CD4-positive, alpha-beta T cell treated with Interleukin-17A for 1 hour (primary cell): ENCODE measurements at regions not wholly inside any gene's neighbourhood (a gene's known extent, or its start where the extent isn't known, plus 50 kb on each side); places are given as distances from the start of the nearest gene placed in this dataset.

Experiments used
- DNase-seq: peaks from one replicate; pipeline ENCODE4 v3.0.0-alpha.2; 2020

DNA sequence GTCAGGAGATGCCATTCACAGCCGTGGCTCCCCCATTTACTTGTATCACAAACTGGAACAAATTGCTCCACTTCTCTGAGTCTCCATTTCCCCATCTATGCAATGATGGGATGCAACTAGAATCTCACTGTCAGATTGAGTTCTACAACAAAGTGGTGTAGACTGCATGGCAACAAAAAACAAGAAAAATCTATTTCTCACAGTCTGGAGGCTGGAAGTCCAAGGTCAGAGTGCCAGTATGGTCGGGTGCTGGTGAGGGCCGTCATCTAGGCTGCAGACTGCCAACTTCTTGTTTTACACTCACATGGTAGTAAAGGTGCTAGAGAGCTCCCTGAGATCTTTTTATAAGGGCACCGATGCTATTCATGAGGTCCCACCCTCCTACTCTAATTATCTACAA is 158.4 kb upstream of the BCL6 start:
- DNase-seq, result no peak

GRCh38 chr3:187906416-187906815 is 161.1 kb upstream of the BCL6 start:
- no peak for DNase-seq

DNA sequence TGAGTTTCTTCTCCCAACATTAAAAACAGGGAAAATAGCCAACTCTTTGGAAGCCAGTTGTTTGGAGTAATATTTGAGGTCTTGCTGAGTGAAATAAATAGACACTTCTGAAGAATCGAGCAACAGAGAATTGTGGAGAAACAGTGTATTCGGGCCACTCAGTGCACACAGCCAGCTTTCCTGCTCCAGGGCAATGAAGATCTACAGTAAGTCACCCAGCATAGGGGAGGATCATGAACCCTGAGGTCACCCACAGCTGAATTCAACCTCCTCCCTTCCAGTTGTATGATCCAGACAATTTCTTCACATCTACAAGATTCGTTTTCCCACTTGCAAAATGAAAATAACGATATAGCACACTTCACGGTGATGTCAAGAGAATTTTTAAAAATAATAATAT is 161.7 kb upstream of the BCL6 start:
- no peak for DNase-seq

DNA sequence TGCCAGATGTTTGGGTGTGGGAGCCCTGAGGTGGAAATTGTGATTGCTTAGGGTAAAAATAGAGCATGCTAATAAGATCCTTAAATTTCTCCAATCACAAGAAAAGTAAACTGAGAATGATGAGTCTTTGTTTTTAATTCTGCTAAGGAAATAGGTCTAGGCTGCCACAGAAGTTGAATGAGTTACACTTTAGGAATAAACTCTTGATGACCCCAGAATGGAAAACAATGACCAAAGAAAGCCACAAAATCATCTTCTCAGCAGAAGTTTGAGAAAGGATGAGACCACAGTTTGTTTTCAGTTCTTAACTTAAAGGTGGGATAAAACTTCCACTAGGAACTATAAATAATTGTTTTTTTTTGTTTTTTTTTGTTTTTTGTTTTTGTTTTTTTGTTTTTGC is 164.6 kb upstream of the BCL6 start:
- no peak for DNase-seq

DNA sequence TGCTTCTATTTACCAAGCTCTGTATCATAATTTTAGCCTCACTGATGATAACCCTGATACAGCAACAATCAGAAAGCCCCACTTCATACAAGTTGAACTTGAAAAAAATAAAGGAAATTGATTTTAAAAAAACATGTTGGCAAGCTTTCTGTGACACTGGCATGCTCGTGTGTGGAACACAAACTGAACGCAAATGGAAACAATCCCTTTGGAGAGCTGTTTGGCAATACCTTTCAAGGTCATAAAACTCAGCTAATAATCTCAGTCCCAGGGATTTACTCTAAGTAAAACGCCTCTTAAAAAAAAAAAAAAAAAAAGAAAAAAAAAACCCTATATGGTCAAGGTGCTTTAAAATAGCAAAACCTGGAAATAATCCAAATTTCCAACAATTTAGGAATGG is 166.7 kb upstream of the BCL6 start:
- no peak for DNase-seq

- DNase-seq, result no peak
Observed at GRCh38 chr3:187913617-187914033, 168.4 kb upstream of the BCL6 start.

DNA sequence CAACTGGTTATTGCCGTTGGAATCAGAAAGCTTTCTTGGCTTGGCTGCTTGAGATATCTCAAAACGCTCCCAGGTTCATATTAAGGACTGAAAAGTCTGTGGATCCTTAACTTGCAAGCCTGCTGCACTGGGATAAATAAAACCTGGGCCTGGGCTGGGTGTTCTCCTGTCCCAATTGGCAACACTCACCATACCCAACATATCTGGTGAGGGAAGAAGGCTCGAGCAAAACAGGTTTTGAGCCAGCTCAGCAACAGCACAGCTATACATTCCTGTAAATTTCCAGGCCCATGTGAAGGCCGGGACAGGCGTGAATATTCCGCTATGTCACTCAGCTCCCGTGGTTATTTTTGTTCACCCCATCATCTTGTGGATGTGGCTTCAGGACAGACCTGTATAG is 169.0 kb upstream of the BCL6 start:
- DNase-seq, result no peak

- no peak for DNase-seq
Observed at GRCh38 chr3:187916072-187916471, 170.8 kb upstream of the BCL6 start.

DNA sequence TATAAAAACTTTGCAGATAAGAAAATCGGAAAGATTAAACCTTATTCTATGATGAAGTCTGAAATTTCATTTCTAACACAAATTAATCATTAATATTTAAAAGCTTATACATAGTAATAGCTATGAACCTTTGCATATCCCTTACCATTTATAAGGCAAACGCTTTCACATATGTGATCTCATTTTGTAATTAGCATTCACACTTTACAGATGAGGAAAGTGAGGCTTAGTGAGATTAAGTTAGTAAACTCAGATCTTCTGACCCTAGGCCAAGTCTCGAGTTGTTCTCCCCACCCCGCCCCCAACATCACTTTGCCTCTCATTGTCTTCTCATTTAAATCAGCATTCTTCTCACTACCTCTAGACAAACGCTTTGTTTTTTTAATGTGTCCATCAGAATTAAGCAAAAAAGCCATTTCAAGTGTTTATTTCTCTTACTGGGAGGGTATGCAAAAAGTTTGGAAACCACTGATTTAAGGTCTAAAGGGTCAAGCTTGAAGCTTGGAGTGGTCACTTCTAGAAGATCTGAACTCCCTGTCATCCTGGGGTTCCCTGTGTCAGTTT is 172.9 kb upstream of the BCL6 start:
- DNase-seq, result no peak

- peak; percentile 71 for DNase-seq
Observed at GRCh38 chr3:187919048-187919447, 173.8 kb upstream of the BCL6 start.

GRCh38 chr3:187919544-187919943 is 174.3 kb upstream of the BCL6 start:
- peak; percentile 27 for DNase-seq

DNA sequence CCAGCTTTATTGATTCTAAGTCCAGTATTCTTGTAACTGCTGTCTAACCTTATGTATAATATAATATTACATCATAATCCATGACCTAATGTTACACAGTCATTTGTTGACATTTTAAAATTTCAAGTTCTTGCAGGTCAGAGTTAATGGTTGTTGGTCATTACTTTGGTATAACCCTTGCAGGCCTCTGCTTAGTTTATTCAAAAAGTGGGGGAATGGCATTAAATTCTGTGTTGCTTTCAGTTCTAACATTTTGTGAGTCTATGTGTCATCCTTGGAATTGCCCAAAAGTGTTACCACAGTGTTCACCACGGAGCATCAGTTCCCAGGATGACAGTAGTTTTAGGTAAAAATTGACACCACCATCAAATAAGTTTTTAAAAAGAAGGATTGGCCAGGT is 174.8 kb upstream of the BCL6 start:
- DNase-seq, result no peak

DNA sequence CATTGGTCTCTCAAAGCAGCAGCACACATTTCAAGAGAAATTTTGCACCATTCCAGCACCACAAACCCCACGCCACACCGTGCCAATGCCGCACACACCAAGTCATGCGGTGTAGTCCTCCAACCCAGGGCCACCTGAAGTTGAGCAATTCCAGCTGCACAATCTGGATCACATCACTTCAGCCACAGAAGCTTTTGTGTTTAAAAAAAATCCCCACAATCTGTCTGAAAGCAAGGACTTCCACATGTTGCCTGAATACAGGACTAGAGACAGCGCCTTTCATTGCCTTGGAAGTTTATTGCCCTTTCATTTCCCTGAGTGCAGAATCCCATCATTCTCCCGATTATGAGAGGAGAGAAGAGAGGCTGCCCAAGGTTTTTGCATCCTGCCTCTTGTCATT is 175.6 kb upstream of the BCL6 start:
- DNase-seq, result no peak

- no peak for DNase-seq
Observed at GRCh38 chr3:187921391-187922074, 176.3 kb upstream of the BCL6 start.

DNA sequence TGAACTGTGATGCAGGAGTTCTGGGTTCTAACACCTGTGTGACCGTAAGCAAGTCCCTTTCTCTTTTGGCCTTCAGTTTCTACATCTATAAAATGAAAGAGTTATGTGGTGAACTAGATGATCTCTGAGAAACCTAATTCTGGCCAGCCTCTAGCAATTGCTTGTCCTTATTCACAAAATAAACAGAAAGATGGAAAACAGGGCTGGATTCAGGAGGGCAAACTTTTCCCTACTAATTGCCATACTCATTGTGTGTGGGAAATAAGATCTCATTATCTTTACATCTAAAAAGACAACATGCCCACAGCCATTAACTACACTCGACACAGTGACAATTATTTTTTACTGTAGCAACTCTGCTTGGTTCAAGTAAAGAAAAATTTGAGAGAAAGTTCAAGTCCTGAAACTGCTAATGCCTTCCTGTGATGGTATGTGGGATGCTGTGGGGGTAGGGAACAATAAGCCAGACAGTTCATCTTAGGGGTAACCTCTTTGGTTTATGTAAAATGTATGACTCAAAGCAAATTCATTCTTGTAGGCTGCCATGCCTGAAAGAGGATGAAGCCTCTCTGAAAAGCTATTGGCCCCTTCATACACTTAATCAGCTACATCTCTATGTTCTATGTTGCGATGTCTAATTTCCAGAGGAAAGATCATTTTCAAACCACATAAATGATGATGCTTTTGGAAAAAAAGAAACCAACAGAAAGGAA is 177.6 kb upstream of the BCL6 start:
- no peak for DNase-seq

GRCh38 chr3:187924651-187925050 is 179.4 kb upstream of the BCL6 start:
- no peak for DNase-seq

GRCh38 chr3:187925326-187925725 is 180.1 kb upstream of the BCL6 start:
- no peak for DNase-seq

GRCh38 chr3:187926620-187927019 is 181.4 kb upstream of the BCL6 start:
- no peak for DNase-seq

DNA sequence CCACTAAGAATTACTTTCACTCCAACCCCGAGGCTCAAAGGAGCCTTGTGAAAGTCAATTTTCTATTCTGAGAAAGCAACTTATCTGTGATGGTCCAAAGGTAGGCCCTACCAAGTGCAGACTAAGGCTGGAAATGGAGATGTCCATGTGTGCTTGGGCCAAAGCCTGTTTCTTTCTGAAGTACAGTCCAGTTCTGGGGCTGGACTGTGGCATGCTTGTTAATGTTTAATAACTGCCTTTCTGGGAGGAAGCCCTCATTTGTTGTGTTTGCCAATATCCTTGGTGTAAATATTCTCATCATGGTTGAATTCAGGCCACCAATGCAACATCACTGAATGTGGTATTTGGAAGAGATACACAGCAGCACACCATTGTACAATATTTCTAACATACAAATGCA is 182.3 kb upstream of the BCL6 start:
- DNase-seq, result no peak

GRCh38 chr3:187929112-187929816 is 184.0 kb upstream of the BCL6 start:
- no peak for DNase-seq

- DNase-seq, result no peak
Observed at GRCh38 chr3:187930021-187930420, 184.8 kb upstream of the BCL6 start.

GRCh38 chr3:187931101-187931500 is 185.8 kb upstream of the BCL6 start:
- no peak for DNase-seq

DNA sequence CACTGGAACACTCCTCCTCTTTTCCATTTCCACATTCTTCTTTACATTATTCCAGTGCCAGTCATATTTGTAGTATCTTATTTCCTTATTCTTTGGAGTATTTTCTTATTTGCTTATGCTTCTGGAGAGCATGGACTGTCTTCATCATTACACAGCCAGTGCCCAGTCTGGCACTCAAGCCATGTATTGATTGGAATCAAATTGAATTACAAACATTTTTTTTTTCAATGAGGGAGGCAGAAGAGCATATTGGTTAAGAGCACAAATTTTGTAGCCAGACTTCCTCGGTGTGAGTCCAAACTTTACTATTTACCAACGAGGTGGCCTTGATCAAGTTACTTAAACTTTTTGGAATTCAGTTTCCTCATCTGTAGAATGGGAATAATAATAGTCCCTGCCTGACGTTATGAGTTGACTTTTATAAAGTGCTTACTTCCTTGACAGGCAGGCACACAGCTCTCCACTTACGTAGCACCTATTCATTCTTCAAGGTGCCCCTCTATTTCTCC is 186.6 kb upstream of the BCL6 start:
- DNase-seq, result no peak

DNA sequence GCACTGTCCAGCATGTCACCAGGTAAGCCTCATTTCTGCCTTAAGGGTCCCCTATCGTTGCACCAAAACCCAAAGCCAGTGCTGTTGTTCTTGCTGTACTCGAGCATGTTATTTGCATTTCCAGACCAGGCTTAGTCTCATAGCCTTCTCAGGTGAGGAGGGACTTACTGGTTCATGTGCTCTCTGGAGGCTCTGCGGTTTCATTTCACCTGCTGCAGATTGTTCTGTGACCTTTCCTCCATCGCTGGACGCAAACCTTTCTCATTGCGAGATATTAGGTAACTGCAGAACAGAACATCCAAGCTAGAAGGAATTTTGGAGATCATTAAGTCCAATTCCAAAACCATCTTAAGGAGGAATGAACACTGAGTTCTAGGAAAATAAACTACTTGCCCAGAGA is 187.3 kb upstream of the BCL6 start:
- no peak for DNase-seq
